SK-N-SH (cell line): ENCODE measurements at regions not wholly inside any gene's neighbourhood (a gene's known extent, or its start where the extent isn't known, plus 50 kb on each side); places are given as distances from the start of the nearest gene placed in this dataset.

ENCODE experiments used
- CTCF ChIP-seq: fragments of 200-600 bp; sonication (generic); IDR thresholded peaks from 2 replicates; pipeline ENCODE4 v1.6.1; 2017; ENCODE audit warnings: antibody characterized with exemption, mild to moderate bottlenecking, moderate library complexity
- FOSL2 ChIP-seq: IDR thresholded peaks from 2 replicates; pipeline ENCODE4 v1.4.0; 2012; ENCODE audit warnings: low read depth, mild to moderate bottlenecking, moderate library complexity, borderline replicate concordance
- JUND ChIP-seq: IDR thresholded peaks from 2 replicates; pipeline ENCODE4 v1.4.0; 2012
- MXI1 ChIP-seq: IDR thresholded peaks from 2 replicates; pipeline ENCODE4 v1.6.1; 2012; ENCODE audit warnings: mild to moderate bottlenecking, low read depth, low read length, improper control_type of control experiment
- NRF1 ChIP-seq: IDR thresholded peaks from 2 replicates; pipeline ENCODE4 v1.6.1; 2012; ENCODE audit warnings: low read depth, mild to moderate bottlenecking, low read length
- PBX3 ChIP-seq: IDR thresholded peaks from 2 replicates; pipeline ENCODE4; 2012
- POLR2AphosphoS5 ChIP-seq: IDR thresholded peaks from 2 replicates; pipeline ENCODE4 v1.6.1; 2012; ENCODE audit warnings: low read depth, low read length
- RAD21 ChIP-seq: IDR thresholded peaks from 2 replicates; pipeline ENCODE4 v1.6.1; 2012; ENCODE audit warnings: mild to moderate bottlenecking, low read length
- REST ChIP-seq: IDR thresholded peaks from 2 replicates; pipeline ENCODE4 v1.6.1; 2012; ENCODE audit warnings: mild to moderate bottlenecking, low read depth, low read length, moderate library complexity
- YY1 ChIP-seq: IDR thresholded peaks from 2 replicates; pipeline ENCODE4 v1.4.0; 2012; ENCODE audit warnings: low read depth, mild to moderate bottlenecking
- ZBTB33 ChIP-seq: IDR thresholded peaks from 2 replicates; pipeline ENCODE4 v1.4.0; 2012; ENCODE audit warnings: low read depth, borderline replicate concordance

GRCh38 chr4:97404876-97405523 is 738.3 kb downstream of the STPG2 start:
- no peak for TF ChIP-seq CTCF
- TF ChIP-seq REST: no peak
- no peak for TF ChIP-seq RAD21
- no peak for TF ChIP-seq YY1
- TF ChIP-seq ZBTB33: no peak
- no peak for TF ChIP-seq PBX3
- no peak for TF ChIP-seq NRF1
- no peak for TF ChIP-seq JUND
- TF ChIP-seq FOSL2: no peak
- no peak for TF ChIP-seq POLR2AphosphoS5
- TF ChIP-seq MXI1: no peak
